Lower leg skin (tissue), 3 donors: ENCODE measurements at regions not wholly inside any gene's neighbourhood (a gene's known extent, or its start where the extent isn't known, plus 50 kb on each side); places are given as distances from the start of the nearest gene placed in this dataset.

Experiments used
- POLR2A ChIP-seq, 2 donors: fragments of 450-650 bp; IDR thresholded peaks; one replicate each; pipeline ENCODE4 v1.6.1; 2016 to 2017; ENCODE audit warnings: antibody characterized with exemption in 2 of 2, mild to moderate bottlenecking in 1 of 2, moderate library complexity in 1 of 2
- TF ChIP-seq, protein P1 (sequence below), 3 donors: fragments of 450-650 bp; IDR thresholded peaks; one replicate each; pipeline ENCODE4 v1.5.1; 2016; ENCODE audit warnings: antibody characterized with exemption in 3 of 3, mild to moderate bottlenecking in 3 of 3, moderate library complexity in 2 of 3

DNA sequence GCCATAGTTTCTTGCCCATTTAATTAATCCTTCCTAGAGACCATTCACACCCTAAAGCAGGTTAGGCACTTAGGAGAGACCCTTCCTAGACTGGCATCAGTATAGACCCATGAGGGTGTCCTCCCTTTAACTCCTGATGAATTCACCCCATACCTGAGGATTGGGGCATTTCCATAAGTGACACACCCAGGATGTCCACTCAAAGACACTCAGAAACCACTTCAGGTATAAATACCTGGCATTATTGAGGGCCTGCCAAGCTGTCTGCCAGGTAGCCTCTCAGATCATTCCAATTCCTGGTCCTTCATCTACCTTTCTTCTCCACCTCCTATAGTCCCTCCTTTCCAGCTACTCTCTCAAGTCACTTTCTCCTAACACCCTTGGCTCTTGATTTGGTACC is 57.5 kb upstream of the SLC14A2 start:
- TF ChIP-seq POLR2A (IDR thresholded peaks at IDR 0.05) = no peak
- TF ChIP-seq, protein P1, sequence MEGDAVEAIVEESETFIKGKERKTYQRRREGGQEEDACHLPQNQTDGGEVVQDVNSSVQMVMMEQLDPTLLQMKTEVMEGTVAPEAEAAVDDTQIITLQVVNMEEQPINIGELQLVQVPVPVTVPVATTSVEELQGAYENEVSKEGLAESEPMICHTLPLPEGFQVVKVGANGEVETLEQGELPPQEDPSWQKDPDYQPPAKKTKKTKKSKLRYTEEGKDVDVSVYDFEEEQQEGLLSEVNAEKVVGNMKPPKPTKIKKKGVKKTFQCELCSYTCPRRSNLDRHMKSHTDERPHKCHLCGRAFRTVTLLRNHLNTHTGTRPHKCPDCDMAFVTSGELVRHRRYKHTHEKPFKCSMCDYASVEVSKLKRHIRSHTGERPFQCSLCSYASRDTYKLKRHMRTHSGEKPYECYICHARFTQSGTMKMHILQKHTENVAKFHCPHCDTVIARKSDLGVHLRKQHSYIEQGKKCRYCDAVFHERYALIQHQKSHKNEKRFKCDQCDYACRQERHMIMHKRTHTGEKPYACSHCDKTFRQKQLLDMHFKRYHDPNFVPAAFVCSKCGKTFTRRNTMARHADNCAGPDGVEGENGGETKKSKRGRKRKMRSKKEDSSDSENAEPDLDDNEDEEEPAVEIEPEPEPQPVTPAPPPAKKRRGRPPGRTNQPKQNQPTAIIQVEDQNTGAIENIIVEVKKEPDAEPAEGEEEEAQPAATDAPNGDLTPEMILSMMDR (IDR thresholded peaks at IDR 0.05) = no peak
